ENCODE measurements at regions not wholly inside any gene's neighbourhood (a gene's known extent, or its start where the extent isn't known, plus 50 kb on each side); places are given as distances from the start of the nearest gene placed in this dataset.
"Not testable (repeated sequence)": the region's sequence is repeated elsewhere in the genome, so short reads cannot be mapped to it uniquely, and the experiment has no call there.

GRCh38 chr4:184907810-184908209, 82.0 kb upstream of the ACSL1 start:
- DNase-seq (ENCODE audit: low spot score): no peak

- DNase-seq (ENCODE audit: low spot score): peak; percentile 68
These were observed 85.5 kb upstream of the ACSL1 start for GRCh38 chr4:184911310-184911709.

- DNase-seq (ENCODE audit: low spot score): no peak
These were observed 87.8 kb upstream of the ACSL1 start for GRCh38 chr4:184913356-184914143.

- not testable (repeated sequence) for DNase-seq (ENCODE audit: low spot score)
These were observed 93.0 kb upstream of the ACSL1 start for GRCh38 chr4:184918799-184919198.

GRCh38 chr4:184921456-184921855, 95.7 kb upstream of the ACSL1 start:
- no peak for DNase-seq (ENCODE audit: low spot score)

GRCh38 chr4:184922301-184922700, 96.0 kb upstream of the HELT start:
- no peak for DNase-seq (ENCODE audit: low spot score)

- no peak for DNase-seq (ENCODE audit: low spot score)
These were observed 93.8 kb upstream of the HELT start for GRCh38 chr4:184924516-184924915.

- no peak for DNase-seq (ENCODE audit: low spot score)
These were observed 88.8 kb upstream of the HELT start for GRCh38 chr4:184929476-184929875.

GRCh38 chr4:184930026-184930425, 88.3 kb upstream of the HELT start:
- DNase-seq (ENCODE audit: low spot score): no peak

- no peak for DNase-seq (ENCODE audit: low spot score)
These were observed 85.9 kb upstream of the HELT start for GRCh38 chr4:184932343-184932742.

GRCh38 chr4:184933311-184933710, 85.0 kb upstream of the HELT start:
- no peak for DNase-seq (ENCODE audit: low spot score)

- DNase-seq (ENCODE audit: low spot score): no peak
These were observed 84.1 kb upstream of the HELT start for GRCh38 chr4:184934184-184934583.

GRCh38 chr4:184934961-184935360, 83.3 kb upstream of the HELT start:
- no peak for DNase-seq (ENCODE audit: low spot score)

- DNase-seq (ENCODE audit: low spot score): no peak
These were observed 82.2 kb upstream of the HELT start for GRCh38 chr4:184936071-184936470.

GRCh38 chr4:184937030-184937710, 81.1 kb upstream of the HELT start:
- DNase-seq (ENCODE audit: low spot score): peak; percentile 23

GRCh38 chr4:184937745-184938144, 80.5 kb upstream of the HELT start:
- no peak for DNase-seq (ENCODE audit: low spot score)

- DNase-seq (ENCODE audit: low spot score): no peak
These were observed 79.4 kb upstream of the HELT start for GRCh38 chr4:184938871-184939270.

GRCh38 chr4:184939978-184940377, 78.3 kb upstream of the HELT start:
- DNase-seq (ENCODE audit: low spot score): no peak

- no peak for DNase-seq (ENCODE audit: low spot score)
These were observed 77.8 kb upstream of the HELT start for GRCh38 chr4:184940500-184940899.

- DNase-seq (ENCODE audit: low spot score): no peak
These were observed 76.4 kb upstream of the HELT start for GRCh38 chr4:184941671-184942418.

- DNase-seq (ENCODE audit: low spot score): no peak
These were observed 75.6 kb upstream of the HELT start for GRCh38 chr4:184942444-184943425.

- no peak for DNase-seq (ENCODE audit: low spot score)
These were observed 69.3 kb upstream of the HELT start for GRCh38 chr4:184949020-184949419.
